ENCODE measurements at regions not wholly inside any gene's neighbourhood (a gene's known extent, or its start where the extent isn't known, plus 50 kb on each side); places are given as distances from the start of the nearest gene placed in this dataset.

- Mint-ChIP-seq H3K27me3 (ENCODE audit: insufficient read depth, low read depth) (peaks cover 2% of the 10 kb centered on the region), H3K4me1 (no peaks in the 10 kb centered on the region)
- TF ChIP-seq EZH2phosphoT487 (IDR thresholded peaks at IDR 0.05) (no peak), EZH2 (IDR thresholded peaks at IDR 0.05) (no peak), CTCF (IDR thresholded peaks at IDR 0.05) (no peak)
Measured at GRCh38 chr1:191615101-191615821, 543.0 kb upstream of the RGS18 start.

GRCh38 chr1:191618181-191618580 is 540.1 kb upstream of the RGS18 start:
- Mint-ChIP-seq H3K27me3 (ENCODE audit: insufficient read depth, low read depth) (no peaks in the 10 kb centered on the region), H3K9me3 (no peaks in the 10 kb centered on the region), H3K36me3 (no peaks in the 10 kb centered on the region), H3K27ac (no peak overlapping the region), H3K4me3 (no peak overlapping the region), H3K4me1 (no peaks in the 10 kb centered on the region)
- TF ChIP-seq EZH2 (IDR thresholded peaks at IDR 0.05) (no peak), CTCF (IDR thresholded peaks at IDR 0.05) (no peak), EZH2phosphoT487 (IDR thresholded peaks at IDR 0.05) (no peak)
- Histone ChIP-seq H3F3A (ENCODE audit: low read depth) (no peaks in the 10 kb centered on the region), H4K20me1 (ENCODE audit: low read depth) (no peaks in the 10 kb centered on the region), H3K9ac (no peak overlapping the region), H3K36me3 (no peaks in the 10 kb centered on the region), H2AFZ (replicated peaks) (no peak overlapping the region), H3K79me2 (ENCODE audit: low read depth) (no peaks in the 10 kb centered on the region), H3K4me3 (no peak overlapping the region), H3K27ac (no peak overlapping the region), H3K9me3 (ENCODE audit: low read depth) (no peaks in the 10 kb centered on the region), H3K4me2 (no peak overlapping the region), H3K27me3 (no peaks in the 10 kb centered on the region), H3K4me1 (no peaks in the 10 kb centered on the region)
- no peak for DNase-seq (ENCODE audit: low spot score)

More at GRCh38 chr1:191615101-191615821, 543.0 kb upstream of the RGS18 start:
- Histone ChIP-seq H3K79me2 (ENCODE audit: low read depth) (no peaks in the 10 kb centered on the region), H3K27me3 (no peaks in the 10 kb centered on the region), H3K36me3 (no peaks in the 10 kb centered on the region), H3K9me3 (ENCODE audit: low read depth) (no peaks in the 10 kb centered on the region), H3K27ac (no peak overlapping the region), H3F3A (ENCODE audit: low read depth) (no peaks in the 10 kb centered on the region), H3K4me3 (no peak overlapping the region), H4K20me1 (ENCODE audit: low read depth) (no peaks in the 10 kb centered on the region), H2AFZ (replicated peaks) (no peak overlapping the region), H3K4me2 (no peak overlapping the region), H3K9ac (no peak overlapping the region), H3K4me1 (no peaks in the 10 kb centered on the region)
- DNase-seq (ENCODE audit: low spot score) = no peak
- H3K4me3 Mint-ChIP-seq = no peak overlapping the region
- no peaks in the 10 kb centered on the region for H3K36me3 Mint-ChIP-seq
- no peak overlapping the region for H3K27ac Mint-ChIP-seq
- H3K9me3 Mint-ChIP-seq = no peaks in the 10 kb centered on the region

GRCh38 chr1:191620883-191621282 is 537.4 kb upstream of the RGS18 start:
- TF ChIP-seq EZH2phosphoT487 (IDR thresholded peaks at IDR 0.05) (no peak), CTCF (IDR thresholded peaks at IDR 0.05) (no peak), EZH2 (IDR thresholded peaks at IDR 0.05) (no peak)
- Histone ChIP-seq H3K36me3 (no peaks in the 10 kb centered on the region), H3K9ac (no peak overlapping the region), H3K79me2 (ENCODE audit: low read depth) (no peaks in the 10 kb centered on the region), H3K4me1 (no peaks in the 10 kb centered on the region), H3K27ac (no peak overlapping the region), H2AFZ (replicated peaks) (no peak overlapping the region), H4K20me1 (ENCODE audit: low read depth) (no peaks in the 10 kb centered on the region), H3K4me2 (no peak overlapping the region), H3K9me3 (ENCODE audit: low read depth) (no peaks in the 10 kb centered on the region), H3F3A (ENCODE audit: low read depth) (no peaks in the 10 kb centered on the region), H3K27me3 (no peaks in the 10 kb centered on the region), H3K4me3 (no peak overlapping the region)
- Mint-ChIP-seq H3K4me3 (no peak overlapping the region), H3K9me3 (no peaks in the 10 kb centered on the region), H3K27me3 (ENCODE audit: insufficient read depth, low read depth) (no peaks in the 10 kb centered on the region), H3K27ac (no peak overlapping the region), H3K4me1 (no peaks in the 10 kb centered on the region), H3K36me3 (no peaks in the 10 kb centered on the region)
- DNase-seq (ENCODE audit: low spot score) = no peak
